NCI-H774 (cell line): ENCODE measurements at regions not wholly inside any gene's neighbourhood (a gene's known extent, or its start where the extent isn't known, plus 50 kb on each side); places are given as distances from the start of the nearest gene placed in this dataset.
"Not testable (repeated sequence)": the region's sequence is repeated elsewhere in the genome, so short reads cannot be mapped to it uniquely, and the experiment has no call there.

Experiments used
- DNase-seq: peaks from one replicate; lab custom pipeline; 2025; lab: John Stamatoyannopoulos, UW

DNA sequence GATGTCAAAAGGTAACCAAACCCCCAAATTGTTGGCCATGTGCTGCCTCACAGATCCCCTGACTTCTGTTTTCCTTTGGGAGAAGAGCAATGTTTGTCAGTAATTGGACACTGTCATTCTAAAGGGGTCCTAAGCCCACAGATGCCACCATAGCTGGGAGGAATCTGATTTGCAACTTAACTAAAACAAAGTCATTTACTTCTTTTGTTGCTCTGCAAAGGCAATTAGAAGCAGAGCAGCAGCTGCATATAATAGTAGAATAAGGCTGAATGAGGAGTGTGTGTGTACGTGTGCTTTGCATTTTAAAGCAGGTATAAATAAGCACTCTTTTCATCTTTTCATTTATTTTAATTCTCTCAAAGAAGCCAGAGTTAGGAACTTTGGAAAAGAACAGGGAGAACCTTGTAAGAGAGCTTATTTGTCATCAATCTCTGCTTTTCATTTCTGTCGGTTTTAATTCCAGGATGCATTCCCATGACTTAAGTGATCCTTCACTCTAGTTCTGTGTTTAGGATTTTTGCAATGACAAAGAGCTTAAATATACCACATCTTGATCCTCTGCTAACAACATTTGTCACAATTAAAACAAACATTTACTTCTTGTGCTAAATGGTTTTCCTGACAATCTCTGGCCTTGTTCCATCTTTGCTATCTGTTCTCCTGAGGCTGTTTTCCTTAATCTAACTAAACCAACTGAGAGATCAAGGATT is 530.2 kb upstream of the CBLB start:
- no peak for DNase-seq

- DNase-seq = no peak
Observed at GRCh38 chr3:106399761-106400160, 530.9 kb upstream of the CBLB start.

GRCh38 chr3:106401666-106402490 is 533.1 kb upstream of the CBLB start:
- DNase-seq = no peak

DNA sequence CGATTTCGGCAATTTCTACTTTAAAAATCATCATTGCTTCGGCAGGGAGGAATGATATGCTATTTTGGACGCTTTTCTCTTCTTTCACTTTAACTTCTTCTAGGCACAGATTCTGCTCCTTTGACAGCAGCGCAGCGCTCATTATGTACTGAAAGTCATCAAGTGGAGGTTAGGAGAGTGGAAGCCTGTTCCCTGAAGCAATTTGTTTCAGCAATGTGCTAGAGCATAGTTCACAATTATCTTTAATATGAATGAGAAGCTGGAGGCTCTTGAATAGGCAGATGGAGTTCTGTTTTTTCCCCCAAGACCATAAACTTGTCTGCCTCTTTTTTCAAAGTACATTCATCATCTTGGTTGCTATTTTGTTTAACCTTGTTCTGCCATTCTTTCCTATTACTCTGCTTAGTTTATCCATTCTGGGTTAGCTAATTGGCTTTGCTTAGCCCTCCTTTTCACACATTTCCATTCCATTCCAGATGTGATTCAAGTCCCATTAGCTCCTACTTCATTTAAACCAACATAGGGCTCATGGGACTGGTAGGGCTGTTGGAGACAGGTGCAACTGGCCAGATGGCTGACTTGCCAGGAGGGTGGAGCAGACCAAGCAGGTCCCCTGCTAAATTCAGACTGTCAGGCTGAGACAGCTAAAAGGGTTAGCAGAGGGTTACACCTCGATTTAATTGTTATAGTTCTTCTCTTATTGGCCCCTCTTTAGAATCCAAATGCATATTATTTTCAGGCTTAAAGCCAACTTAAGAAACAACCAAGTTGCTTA is 534.7 kb upstream of the CBLB start:
- DNase-seq = no peak

- DNase-seq = no peak
Observed at GRCh38 chr3:106413683-106414082, 544.9 kb upstream of the CBLB start.

GRCh38 chr3:106420628-106421027 is 551.8 kb upstream of the CBLB start:
- no peak for DNase-seq

DNA sequence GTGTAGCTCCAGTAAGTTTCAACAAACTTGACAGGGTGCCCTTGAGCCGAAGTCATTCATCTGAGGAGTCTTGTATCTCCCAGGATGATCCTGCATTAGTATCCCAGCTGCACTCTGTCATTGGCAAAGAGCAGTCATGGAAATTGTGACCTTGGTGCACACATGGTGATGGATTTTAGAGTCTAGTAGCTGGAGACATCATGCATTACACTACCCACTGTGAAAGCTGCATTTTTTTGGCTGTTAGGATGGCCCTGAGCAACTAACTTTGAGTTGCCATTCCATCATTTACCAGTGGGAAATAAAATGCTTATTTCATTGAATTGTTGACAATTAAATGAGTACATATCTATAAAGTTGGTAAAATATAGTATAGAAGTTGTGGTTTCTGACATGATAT is 552.6 kb upstream of the CBLB start:
- no peak for DNase-seq

GRCh38 chr3:106421909-106422308 is 553.1 kb upstream of the CBLB start:
- no peak for DNase-seq

DNA sequence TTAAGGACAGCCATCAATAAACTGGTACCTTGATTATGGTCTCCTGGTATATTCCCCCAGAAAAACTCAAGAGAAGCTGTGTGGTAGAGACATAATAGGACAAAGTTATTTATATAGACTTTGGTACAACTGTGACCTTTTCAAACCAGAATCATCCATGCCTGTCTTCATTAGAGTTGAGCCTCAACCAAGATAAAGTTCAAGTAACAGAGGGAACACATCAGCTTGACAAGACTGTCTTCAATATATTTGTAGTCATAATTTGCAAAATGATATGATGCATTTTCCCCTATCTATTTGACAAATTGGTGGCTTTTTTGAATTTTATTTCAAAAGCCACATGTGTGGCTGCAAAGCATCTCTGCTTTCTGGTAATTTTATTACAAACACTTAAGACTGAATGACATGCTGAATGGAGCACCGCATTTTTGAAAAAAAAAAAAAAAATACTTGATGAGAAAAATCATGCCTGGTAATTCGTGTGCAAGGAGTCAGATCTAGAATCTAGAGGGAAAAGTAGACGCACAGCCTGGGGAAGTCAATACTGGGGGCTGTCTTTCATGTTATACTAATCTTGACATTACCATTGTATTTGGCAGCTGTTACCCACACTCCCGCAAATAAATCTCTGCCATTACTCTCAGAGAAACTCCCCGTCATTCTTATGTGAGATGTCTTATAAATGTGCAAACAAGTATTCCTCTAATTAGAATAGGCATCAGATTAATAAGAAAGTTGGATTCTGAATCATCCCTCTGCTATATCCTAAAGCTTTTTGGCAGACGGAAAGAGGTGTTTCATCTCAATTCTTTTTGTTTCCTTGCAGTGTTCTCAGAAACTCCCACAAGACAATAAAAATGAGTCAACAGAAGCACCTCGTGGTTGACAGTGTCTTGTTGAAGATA is 554.8 kb upstream of the CBLB start:
- no peak for DNase-seq

DNA sequence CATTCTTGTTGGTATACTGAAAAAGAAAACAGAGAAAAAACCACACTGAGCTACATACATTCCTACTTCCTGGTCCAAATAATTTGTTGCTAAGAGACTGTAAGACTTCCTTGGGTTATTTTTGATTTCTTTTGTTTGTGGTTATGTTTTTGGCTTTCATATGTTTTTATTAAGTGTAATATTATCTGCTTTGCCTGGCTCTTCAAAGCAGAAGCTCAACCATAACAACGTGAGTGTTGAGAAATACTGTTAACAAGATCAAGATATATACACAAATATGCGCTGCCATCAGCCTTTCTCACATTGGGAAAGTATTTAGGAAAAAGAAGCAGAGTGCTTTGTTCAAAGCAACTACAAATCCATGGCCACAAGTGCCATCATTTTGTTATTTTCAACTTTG is 556.2 kb upstream of the CBLB start:
- no peak for DNase-seq

DNA sequence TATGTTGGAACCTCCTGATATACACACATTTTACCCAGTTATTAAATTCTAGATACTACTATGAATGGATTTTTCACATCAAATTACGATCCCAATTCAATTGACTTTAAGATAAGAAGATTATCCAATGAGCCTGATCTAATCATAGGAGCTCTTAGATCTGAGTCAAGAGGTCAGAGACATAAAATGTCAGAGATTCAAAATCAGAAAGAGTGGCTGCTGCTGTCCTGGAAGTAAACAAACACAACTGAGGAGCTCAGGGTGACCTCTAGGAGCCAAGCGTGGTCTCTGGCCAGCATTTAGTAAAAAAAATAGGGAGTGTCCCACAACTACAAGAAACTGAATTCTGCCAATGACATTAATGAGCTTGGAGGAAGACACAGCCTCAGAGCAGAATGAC is 557.1 kb upstream of the CBLB start:
- no peak for DNase-seq

DNA sequence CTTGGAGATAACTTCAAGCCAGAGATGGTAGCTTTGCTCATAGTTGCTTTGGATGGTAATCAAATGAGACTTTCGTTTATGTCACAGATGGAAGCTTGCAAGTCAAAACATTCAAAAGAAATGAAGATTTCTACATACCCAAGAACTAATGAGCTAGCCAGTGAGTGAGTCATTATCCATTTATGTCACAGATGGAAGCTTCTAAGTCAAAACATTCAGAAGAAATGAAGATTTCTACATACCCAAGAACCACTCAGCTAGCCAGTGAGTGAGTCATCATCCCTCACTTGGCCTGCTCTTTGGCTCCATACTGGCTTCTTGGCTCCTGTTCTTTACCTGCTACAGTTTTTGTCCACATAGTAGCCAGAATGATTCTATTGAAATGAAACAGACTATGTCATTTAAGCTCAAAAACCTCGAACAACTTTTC is 559.8 kb upstream of the CBLB start:
- no peak for DNase-seq

DNA sequence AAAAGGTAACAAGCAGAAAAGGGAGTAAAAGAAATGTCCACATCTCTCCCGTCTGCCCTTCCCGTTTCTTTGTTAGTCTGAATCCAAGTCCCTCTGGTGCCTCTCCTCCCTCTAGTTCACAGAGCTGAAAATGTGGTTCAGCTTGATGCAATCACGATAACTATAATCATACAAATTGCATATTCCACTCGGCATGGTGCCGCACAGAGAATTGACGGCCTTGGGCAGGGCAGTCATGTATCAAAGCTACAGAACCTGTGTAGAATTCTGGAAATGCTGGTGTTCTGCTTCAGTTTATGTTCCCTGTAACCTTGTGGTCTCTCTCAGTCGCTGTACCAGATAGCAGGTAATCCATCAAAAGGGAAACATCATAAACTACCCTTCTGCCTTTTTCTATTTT is 562.9 kb upstream of the CBLB start:
- no peak for DNase-seq

DNA sequence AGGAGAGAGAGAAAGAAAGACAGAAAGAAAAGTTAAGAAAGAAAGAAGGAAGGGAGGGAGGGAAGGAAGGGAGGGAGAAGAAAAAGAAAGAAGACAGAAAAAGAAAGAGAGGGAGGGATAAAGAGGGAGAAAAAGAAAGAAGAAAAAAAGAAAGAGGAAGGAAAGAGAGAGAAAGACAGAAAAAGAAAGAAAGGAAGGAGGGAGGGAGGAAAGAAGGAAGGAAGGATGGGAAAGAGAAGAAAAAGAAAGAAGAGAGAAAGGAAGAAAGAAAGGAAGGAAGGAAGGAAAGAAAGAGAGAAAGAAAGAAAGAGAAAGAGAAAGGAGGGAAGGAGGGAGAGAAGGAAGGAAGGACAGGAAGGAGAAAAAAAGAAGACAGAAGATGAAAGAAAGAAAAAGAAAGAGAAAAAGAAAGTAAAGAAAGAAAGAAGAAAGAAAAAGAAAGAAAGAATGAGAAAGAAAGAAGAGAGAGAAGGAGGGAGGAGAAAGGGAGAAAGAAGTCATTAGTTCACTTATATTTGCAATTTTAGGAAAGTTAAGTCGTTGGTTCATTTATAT is 567.2 kb upstream of the CBLB start:
- DNase-seq = no peak

DNA sequence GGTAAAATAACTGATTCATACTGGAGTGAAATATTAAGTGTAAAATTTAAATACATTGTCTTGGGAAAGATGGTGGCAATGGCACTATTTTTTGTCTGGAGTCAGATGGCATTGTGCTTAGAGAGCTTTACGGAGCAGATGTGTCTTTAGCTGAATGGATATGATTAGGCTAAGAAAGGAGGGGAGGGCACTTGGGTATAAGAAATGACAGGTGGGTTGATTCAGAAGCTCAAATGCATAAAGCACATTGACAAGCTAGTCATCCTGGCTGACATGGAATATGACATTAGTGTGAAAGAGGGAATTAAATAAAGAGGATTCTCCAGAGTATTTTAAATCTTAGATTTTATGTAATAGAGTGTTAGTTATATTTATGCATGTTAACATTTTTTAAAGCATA is 570.1 kb upstream of the CBLB start:
- DNase-seq = no peak

GRCh38 chr3:106440672-106441071 is 571.9 kb upstream of the CBLB start:
- DNase-seq = no peak

DNA sequence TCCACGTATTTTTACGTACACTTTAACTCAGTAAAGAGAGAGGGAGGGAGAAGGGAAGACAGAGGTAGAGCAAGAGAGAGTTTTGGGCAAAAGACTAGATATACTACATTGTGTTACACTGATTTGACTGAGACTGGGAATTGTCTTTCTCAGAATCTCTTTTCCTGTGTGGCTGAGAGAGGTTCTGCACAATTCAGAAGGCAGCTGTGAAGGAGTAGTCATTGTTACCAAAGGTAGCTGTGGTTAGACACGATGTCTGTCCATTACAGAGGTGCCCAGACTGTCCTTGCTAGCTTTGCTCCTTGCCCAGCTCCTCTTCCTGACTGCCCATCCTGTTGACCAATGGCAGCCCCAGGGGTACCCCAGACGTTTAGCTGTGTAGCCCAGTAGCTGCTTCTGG is 577.5 kb upstream of the CBLB start:
- no peak for DNase-seq

DNA sequence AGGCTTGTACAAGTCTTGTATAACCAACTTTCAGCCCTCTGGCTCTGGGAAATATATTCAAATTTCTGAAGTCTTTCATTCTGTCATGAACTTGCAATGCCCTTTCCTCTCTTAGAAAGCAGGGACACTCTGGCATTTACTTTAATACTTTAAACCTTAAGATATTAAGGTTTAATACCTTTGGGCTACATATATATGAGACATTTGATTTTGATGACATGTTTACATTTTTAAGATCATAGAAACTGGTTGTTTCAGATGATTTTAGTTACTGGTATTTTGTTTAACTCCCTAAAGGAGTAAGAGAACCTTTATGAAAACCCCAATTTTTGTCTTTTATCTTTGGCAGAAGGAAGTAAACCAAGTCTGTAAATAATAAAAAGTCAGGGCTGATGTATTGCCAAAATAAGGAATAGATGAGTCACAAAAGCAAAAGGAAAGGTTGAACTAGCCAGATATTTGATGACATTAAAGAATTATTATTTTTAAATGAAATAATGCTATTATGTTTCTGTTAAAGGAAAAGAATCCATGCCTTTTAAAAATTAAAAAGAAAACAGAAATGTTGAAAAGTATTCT is 579.0 kb upstream of the CBLB start:
- DNase-seq = no peak

DNA sequence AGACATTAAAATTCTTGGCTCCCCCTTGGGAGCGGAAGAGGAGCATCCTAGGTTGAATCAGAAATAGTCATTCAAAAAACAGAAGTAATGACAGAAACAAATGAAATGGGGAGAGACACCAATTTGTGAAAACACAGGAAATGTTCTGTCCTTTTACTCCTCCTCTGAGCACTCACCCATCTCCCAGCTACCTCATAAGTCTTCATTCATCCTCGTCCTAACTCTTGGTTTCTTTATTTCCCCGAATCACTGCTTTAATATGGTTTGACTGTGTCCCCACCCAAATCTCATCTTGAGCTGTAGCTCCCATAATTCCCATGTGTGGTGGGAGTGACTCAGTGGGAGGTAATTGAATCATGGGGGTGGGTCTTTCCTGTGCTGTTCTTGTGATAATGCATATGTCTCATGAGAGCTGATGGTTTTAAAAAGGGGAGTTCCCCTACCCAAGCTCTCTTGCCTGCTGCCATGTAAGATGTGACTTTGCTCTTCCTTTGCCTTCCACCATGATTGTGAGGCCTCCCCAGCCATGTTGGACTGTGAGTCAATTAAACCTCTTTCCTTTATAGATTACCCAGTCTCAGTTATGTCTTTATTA is 579.7 kb upstream of the CBLB start:
- not testable (repeated sequence) for DNase-seq

- DNase-seq = no peak
Observed at GRCh38 chr3:106452096-106452495, 583.3 kb upstream of the CBLB start.

- DNase-seq = no peak
Observed at GRCh38 chr3:106454497-106454896, 585.7 kb upstream of the CBLB start.
